ENCODE measurements at regions not wholly inside any gene's neighbourhood (a gene's known extent, or its start where the extent isn't known, plus 50 kb on each side); places are given as distances from the start of the nearest gene placed in this dataset.

DNA sequence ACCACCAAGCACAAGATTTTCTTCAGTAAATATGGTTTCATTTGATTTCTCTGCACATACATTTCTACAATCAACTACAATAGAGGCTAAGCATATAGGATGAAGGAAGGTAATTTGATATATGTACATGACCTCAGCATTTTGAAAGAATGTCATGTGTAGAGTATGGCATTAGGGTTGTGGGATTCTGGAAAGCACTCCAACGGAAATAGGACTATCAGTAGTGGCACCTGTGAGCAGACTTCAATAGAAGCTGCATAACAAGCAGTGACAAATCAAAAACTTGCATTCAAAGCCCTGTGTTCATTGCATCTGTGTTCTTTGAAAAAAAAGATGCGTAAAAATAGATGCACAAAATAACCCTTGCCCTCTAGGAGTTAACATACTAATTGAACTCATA is 57.5 kb upstream of the EYA4 start:
- TF ChIP-seq, protein P1, sequence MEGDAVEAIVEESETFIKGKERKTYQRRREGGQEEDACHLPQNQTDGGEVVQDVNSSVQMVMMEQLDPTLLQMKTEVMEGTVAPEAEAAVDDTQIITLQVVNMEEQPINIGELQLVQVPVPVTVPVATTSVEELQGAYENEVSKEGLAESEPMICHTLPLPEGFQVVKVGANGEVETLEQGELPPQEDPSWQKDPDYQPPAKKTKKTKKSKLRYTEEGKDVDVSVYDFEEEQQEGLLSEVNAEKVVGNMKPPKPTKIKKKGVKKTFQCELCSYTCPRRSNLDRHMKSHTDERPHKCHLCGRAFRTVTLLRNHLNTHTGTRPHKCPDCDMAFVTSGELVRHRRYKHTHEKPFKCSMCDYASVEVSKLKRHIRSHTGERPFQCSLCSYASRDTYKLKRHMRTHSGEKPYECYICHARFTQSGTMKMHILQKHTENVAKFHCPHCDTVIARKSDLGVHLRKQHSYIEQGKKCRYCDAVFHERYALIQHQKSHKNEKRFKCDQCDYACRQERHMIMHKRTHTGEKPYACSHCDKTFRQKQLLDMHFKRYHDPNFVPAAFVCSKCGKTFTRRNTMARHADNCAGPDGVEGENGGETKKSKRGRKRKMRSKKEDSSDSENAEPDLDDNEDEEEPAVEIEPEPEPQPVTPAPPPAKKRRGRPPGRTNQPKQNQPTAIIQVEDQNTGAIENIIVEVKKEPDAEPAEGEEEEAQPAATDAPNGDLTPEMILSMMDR (conservative IDR thresholded peaks at IDR 0.05; ENCODE audit: low read depth, low read length), result no peak
- no peak for TF ChIP-seq EZH2phosphoT487 (IDR thresholded peaks at IDR 0.05; ENCODE audit: borderline replicate concordance, low read length)
- no peak for TF ChIP-seq EZH2 (IDR thresholded peaks at IDR 0.05; ENCODE audit: low read length, unreplicated experiment)
